DND-41 (cell line): ENCODE measurements at regions not wholly inside any gene's neighbourhood (a gene's known extent, or its start where the extent isn't known, plus 50 kb on each side); places are given as distances from the start of the nearest gene placed in this dataset.
"Not testable (repeated sequence)": the region's sequence is repeated elsewhere in the genome, so short reads cannot be mapped to it uniquely, and the experiment has no call there.

Experiments
- CTCF ChIP-seq: IDR thresholded peaks from 2 replicates; pipeline ENCODE4 v1.5.1; 2012; ENCODE audit warnings: borderline replicate concordance, low read length, moderate library complexity, mild to moderate bottlenecking; ENCODE audit not compliant: poor library complexity, severe bottlenecking; ENCODE audit errors: extremely low read depth
- EZH2 ChIP-seq: IDR thresholded peaks from 3 replicates; pipeline ENCODE4 v1.6.1; 2012; ENCODE audit warnings: borderline replicate concordance, low read depth, mild to moderate bottlenecking, moderate library complexity, low read length, inconsistent platforms; ENCODE audit not compliant: severe bottlenecking

GRCh38 chr11:92074498-92074897 lies 150.1 kb upstream of the FAT3 start:
- TF ChIP-seq CTCF, EZH2: not testable (repeated sequence)
